ENCODE measurements at regions not wholly inside any gene's neighbourhood (a gene's known extent, or its start where the extent isn't known, plus 50 kb on each side); places are given as distances from the start of the nearest gene placed in this dataset.

GRCh38 chr5:66503203-66503789, 92.9 kb upstream of the MAST4 start:
- TF ChIP-seq NRF1 (IDR thresholded peaks at IDR 0.05; ENCODE audit: low read depth, low read length) = no peak
- no peak for TF ChIP-seq HDAC6 (IDR thresholded peaks at IDR 0.05; ENCODE audit: low read depth, low read length)
- no peak for TF ChIP-seq CTCF (IDR thresholded peaks at IDR 0.05; ENCODE audit: control extremely low read depth in 1 of 3, insufficient read depth in 1 of 3, low read depth in 1 of 3, low read length in 3 of 3)
- no peak for TF ChIP-seq SP2 (IDR thresholded peaks at IDR 0.05; ENCODE audit: low read length)
- TF ChIP-seq MAX (IDR thresholded peaks at IDR 0.05) = no peak
